LoVo (cell line): ENCODE measurements at regions not wholly inside any gene's neighbourhood (a gene's known extent, or its start where the extent isn't known, plus 50 kb on each side); places are given as distances from the start of the nearest gene placed in this dataset.
"Not testable (repeated sequence)": the region's sequence is repeated elsewhere in the genome, so short reads cannot be mapped to it uniquely, and the experiment has no call there.

Experiments used
- DNase-seq: peaks from one replicate; pipeline ENCODE4 v3.0.0-alpha.2; 2016; ENCODE audit warnings: low spot score

GRCh38 chr14:71538288-71538687 is 393.9 kb upstream of the RGS6 start:
- no peak for DNase-seq

GRCh38 chr14:71538938-71539649 is 393.1 kb upstream of the RGS6 start:
- no peak for DNase-seq

- no peak for DNase-seq
These were observed 392.5 kb upstream of the RGS6 start for GRCh38 chr14:71539650-71540285.

GRCh38 chr14:71541271-71541670 is 391.0 kb upstream of the RGS6 start:
- no peak for DNase-seq

- no peak for DNase-seq
These were observed 390.1 kb upstream of the RGS6 start for GRCh38 chr14:71541973-71542690.

GRCh38 chr14:71549421-71550050 is 382.7 kb upstream of the RGS6 start:
- no peak for DNase-seq

GRCh38 chr14:71550367-71550766 is 381.9 kb upstream of the RGS6 start:
- DNase-seq: no peak

- no peak for DNase-seq
These were observed 380.8 kb upstream of the RGS6 start for GRCh38 chr14:71551291-71551950.

GRCh38 chr14:71552809-71553208 is 379.4 kb upstream of the RGS6 start:
- DNase-seq: no peak

- no peak for DNase-seq
These were observed 378.4 kb upstream of the RGS6 start for GRCh38 chr14:71553779-71554178.

GRCh38 chr14:71554323-71554722 is 377.9 kb upstream of the RGS6 start:
- DNase-seq: no peak

- DNase-seq: no peak
These were observed 377.1 kb upstream of the RGS6 start for GRCh38 chr14:71554959-71555612.

GRCh38 chr14:71555654-71556559 is 376.3 kb upstream of the RGS6 start:
- DNase-seq: peak; percentile 11

- DNase-seq: no peak
These were observed 375.5 kb upstream of the RGS6 start for GRCh38 chr14:71556730-71557129.

GRCh38 chr14:71557351-71557750 is 374.9 kb upstream of the RGS6 start:
- no peak for DNase-seq

- DNase-seq: not testable (repeated sequence)
These were observed 373.3 kb upstream of the RGS6 start for GRCh38 chr14:71558943-71559342.

GRCh38 chr14:71560751-71561150 is 371.5 kb upstream of the RGS6 start:
- no peak for DNase-seq

GRCh38 chr14:71563492-71564153 is 368.6 kb upstream of the RGS6 start:
- no peak for DNase-seq

GRCh38 chr14:71566276-71566675 is 366.0 kb upstream of the RGS6 start:
- DNase-seq: no peak
